ENCODE measurements at regions not wholly inside any gene's neighbourhood (a gene's known extent, or its start where the extent isn't known, plus 50 kb on each side); places are given as distances from the start of the nearest gene placed in this dataset.

GRCh38 chr2:14422426-14422825 is 210.1 kb upstream of the LRATD1 start:
- H4K20me1 ChIP-seq (ENCODE audit: control insufficient read depth, extremely low read depth, insufficient read depth, low read length): no peaks in the 10 kb centered on the region
- H3K4me2 ChIP-seq (ENCODE audit: extremely low read depth, insufficient read depth, low read length): no peak overlapping the region
- H3K27me3 ChIP-seq (ENCODE audit: control insufficient read depth, insufficient read depth, low read length): no peaks in the 10 kb centered on the region
- H3K36me3 ChIP-seq (ENCODE audit: control insufficient read depth, insufficient read depth, low read length): no peaks in the 10 kb centered on the region
- H3K9ac ChIP-seq (ENCODE audit: insufficient read depth, low read length): no peak overlapping the region
- H3K4me1 ChIP-seq (ENCODE audit: control insufficient read depth, extremely low read depth, insufficient read depth, low read length): no peaks in the 10 kb centered on the region
- no peak overlapping the region for H3K4me3 ChIP-seq (replicated peaks in 1 of 4; ENCODE audit: control extremely low read depth in 1 of 4, insufficient read depth in 1 of 4, low read depth in 3 of 4, low read length in 4 of 4)
- no peaks in the 10 kb centered on the region for H3K79me2 ChIP-seq (ENCODE audit: control insufficient read depth, insufficient read depth, low read length)
- H2AFZ ChIP-seq (ENCODE audit: low read length): no peak overlapping the region
- TF ChIP-seq CTCF (conservative IDR thresholded peaks at IDR 0.05 in 1 of 2, IDR thresholded peaks at IDR 0.05 in 1 of 2; ENCODE audit: low read depth in 1 of 2, low read length in 2 of 2): no peak
- DNase-seq (ENCODE audit: low read depth in 2 of 2): no peak
- H3K9me3 ChIP-seq (ENCODE audit: control insufficient read depth, insufficient read depth, low read depth, low read length): no peaks in the 10 kb centered on the region
- no peak overlapping the region for H3K27ac ChIP-seq (ENCODE audit: insufficient read depth, low read length)

GRCh38 chr2:14423145-14423906 is 209.2 kb upstream of the LRATD1 start:
- DNase-seq (ENCODE audit: low read depth in 2 of 2): peak in 1 of 2 donors; percentile 5
- Histone ChIP-seq H3K27me3 (ENCODE audit: control insufficient read depth, insufficient read depth, low read length) (no peaks in the 10 kb centered on the region), H3K4me1 (ENCODE audit: control insufficient read depth, extremely low read depth, insufficient read depth, low read length) (no peaks in the 10 kb centered on the region)

More at GRCh38 chr2:14423145-14423906, 209.2 kb upstream of the LRATD1 start:
- no peak overlapping the region for H3K27ac ChIP-seq (ENCODE audit: insufficient read depth, low read length)
- no peak overlapping the region for H3K4me2 ChIP-seq (ENCODE audit: extremely low read depth, insufficient read depth, low read length)
- H3K79me2 ChIP-seq (ENCODE audit: control insufficient read depth, insufficient read depth, low read length): no peaks in the 10 kb centered on the region
- H3K36me3 ChIP-seq (ENCODE audit: control insufficient read depth, insufficient read depth, low read length): no peaks in the 10 kb centered on the region
- H3K9me3 ChIP-seq (ENCODE audit: control insufficient read depth, insufficient read depth, low read depth, low read length): no peaks in the 10 kb centered on the region
- no peak for TF ChIP-seq CTCF (conservative IDR thresholded peaks at IDR 0.05 in 1 of 2, IDR thresholded peaks at IDR 0.05 in 1 of 2; ENCODE audit: low read depth in 1 of 2, low read length in 2 of 2)
- TF ChIP-seq EZH2 (IDR thresholded peaks at IDR 0.05; ENCODE audit: low read length, missing control alignments): no peak
- H3K4me3 ChIP-seq (replicated peaks in 1 of 4; ENCODE audit: control extremely low read depth in 1 of 4, insufficient read depth in 1 of 4, low read depth in 3 of 4, low read length in 4 of 4): no peak overlapping the region
- no peaks in the 10 kb centered on the region for H4K20me1 ChIP-seq (ENCODE audit: control insufficient read depth, extremely low read depth, insufficient read depth, low read length)
- H2AFZ ChIP-seq (ENCODE audit: low read length): no peak overlapping the region
- no peak overlapping the region for H3K9ac ChIP-seq (ENCODE audit: insufficient read depth, low read length)
